HG02759 (cell line): ENCODE measurements at regions not wholly inside any gene's neighbourhood (a gene's known extent, or its start where the extent isn't known, plus 50 kb on each side); places are given as distances from the start of the nearest gene placed in this dataset.

Experiments used
- ATAC-seq: cut with Tn5 transposase; IDR thresholded peaks from one replicate; pipeline ENCODE4 v1.9.1; 2021; ENCODE audit warnings: mild to moderate bottlenecking, moderate library complexity; ENCODE audit not compliant: unreplicated experiment

GRCh38 chr5:100479079-100479688, 56.0 kb upstream of the FAM174A start:
- peak; percentile 78 for ATAC-seq

- no peak for ATAC-seq
These were observed 63.1 kb upstream of the FAM174A start for GRCh38 chr5:100472091-100472490.

- ATAC-seq: peak; percentile 93
These were observed 65.4 kb upstream of the FAM174A start for GRCh38 chr5:100469767-100470166.

- ATAC-seq: no peak
These were observed 70.8 kb upstream of the FAM174A start for GRCh38 chr5:100464418-100464817.

GRCh38 chr5:100456615-100457014, 78.6 kb upstream of the FAM174A start:
- no peak for ATAC-seq

GRCh38 chr5:100452126-100452525, 83.0 kb upstream of the FAM174A start:
- ATAC-seq: no peak

- no peak for ATAC-seq
These were observed 87.1 kb upstream of the FAM174A start for GRCh38 chr5:100448111-100448528.

GRCh38 chr5:100446879-100447430, 88.2 kb upstream of the FAM174A start:
- no peak for ATAC-seq

GRCh38 chr5:100444961-100445360, 90.2 kb upstream of the FAM174A start:
- no peak for ATAC-seq

GRCh38 chr5:100434815-100435214, 100.4 kb upstream of the FAM174A start:
- no peak for ATAC-seq

GRCh38 chr5:100432741-100433140, 102.4 kb upstream of the FAM174A start:
- no peak for ATAC-seq

GRCh38 chr5:100430268-100431195, 104.6 kb upstream of the FAM174A start:
- peak; percentile 84 for ATAC-seq

- ATAC-seq: no peak
These were observed 110.4 kb upstream of the FAM174A start for GRCh38 chr5:100424787-100425186.

- ATAC-seq: no peak
These were observed 111.2 kb upstream of the FAM174A start for GRCh38 chr5:100424017-100424416.

- ATAC-seq: no peak
These were observed 111.8 kb upstream of the FAM174A start for GRCh38 chr5:100423330-100423729.

GRCh38 chr5:100421360-100421759, 113.8 kb upstream of the FAM174A start:
- ATAC-seq: no peak

- no peak for ATAC-seq
These were observed 116.9 kb upstream of the FAM174A start for GRCh38 chr5:100418231-100418630.

- no peak for ATAC-seq
These were observed 125.5 kb upstream of the FAM174A start for GRCh38 chr5:100409660-100410151.

- ATAC-seq: no peak
These were observed 128.1 kb upstream of the FAM174A start for GRCh38 chr5:100407053-100407452.

- ATAC-seq: no peak
These were observed 128.5 kb upstream of the FAM174A start for GRCh38 chr5:100406640-100407039.

- no peak for ATAC-seq
These were observed 133.1 kb upstream of the FAM174A start for GRCh38 chr5:100402071-100402470.

- no peak for ATAC-seq
These were observed 134.0 kb upstream of the FAM174A start for GRCh38 chr5:100401149-100401548.
